ENCODE measurements at regions not wholly inside any gene's neighbourhood (a gene's known extent, or its start where the extent isn't known, plus 50 kb on each side); places are given as distances from the start of the nearest gene placed in this dataset.

DNA sequence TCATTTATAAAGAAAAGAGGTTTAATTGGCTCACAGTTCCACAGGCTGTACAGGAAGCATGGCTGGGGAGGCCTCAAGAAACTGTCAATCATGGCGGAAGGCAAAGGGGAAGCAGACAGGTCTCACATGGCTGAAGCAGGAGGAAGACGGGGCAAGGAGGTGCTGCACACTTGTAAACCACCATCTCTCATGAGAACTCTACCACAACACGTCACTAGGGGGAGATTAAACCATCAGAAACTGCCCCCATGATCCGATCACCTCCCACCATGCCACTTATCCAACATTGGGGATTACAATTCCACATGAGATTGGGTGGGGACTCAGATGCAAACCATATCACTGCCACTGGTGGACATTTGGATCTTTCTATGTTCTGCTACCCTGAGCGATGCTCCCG, 351.4 kb downstream of the NPHP4 start:
- H3F3A ChIP-seq (replicated peaks; ENCODE audit: low read depth), result no peaks in the 10 kb centered on the region
- ATAC-seq, result peak; percentile 84
- no peaks in the 10 kb centered on the region for H3K4me1 ChIP-seq (ENCODE audit: insufficient read depth)
- Mint-ChIP-seq H3K27me3 (ENCODE audit: insufficient read depth, low read depth, poor library complexity) (peaks cover 8% of the 10 kb centered on the region), H3K4me1 (peaks cover 8% of the 10 kb centered on the region), H3K36me3 (ENCODE audit: low read depth) (no peaks in the 10 kb centered on the region), H3K27ac (no peak overlapping the region), H3K9me3 (peaks cover 15% of the 10 kb centered on the region), H3K4me3 (no peak overlapping the region)
- no peaks in the 10 kb centered on the region for H3K27me3 ChIP-seq (ENCODE audit: insufficient read depth)
- no peak overlapping the region for H2AFZ ChIP-seq
- no peaks in the 10 kb centered on the region for H4K20me1 ChIP-seq (replicated peaks; ENCODE audit: insufficient read depth)
- H3K36me3 ChIP-seq (ENCODE audit: insufficient read depth), result no peaks in the 10 kb centered on the region
- no peak overlapping the region for H3K4me3 ChIP-seq
- no peak overlapping the region for H3K4me2 ChIP-seq
- no peak overlapping the region for H3K27ac ChIP-seq (ENCODE audit: low read depth)
- H3K9me2 ChIP-seq (ENCODE audit: insufficient read depth), result no peaks in the 10 kb centered on the region
- peak; percentile 7 for DNase-seq (ENCODE audit: low spot score)
- no peaks in the 10 kb centered on the region for H3K79me2 ChIP-seq (replicated peaks; ENCODE audit: insufficient read depth)
- TF ChIP-seq, protein P1, sequence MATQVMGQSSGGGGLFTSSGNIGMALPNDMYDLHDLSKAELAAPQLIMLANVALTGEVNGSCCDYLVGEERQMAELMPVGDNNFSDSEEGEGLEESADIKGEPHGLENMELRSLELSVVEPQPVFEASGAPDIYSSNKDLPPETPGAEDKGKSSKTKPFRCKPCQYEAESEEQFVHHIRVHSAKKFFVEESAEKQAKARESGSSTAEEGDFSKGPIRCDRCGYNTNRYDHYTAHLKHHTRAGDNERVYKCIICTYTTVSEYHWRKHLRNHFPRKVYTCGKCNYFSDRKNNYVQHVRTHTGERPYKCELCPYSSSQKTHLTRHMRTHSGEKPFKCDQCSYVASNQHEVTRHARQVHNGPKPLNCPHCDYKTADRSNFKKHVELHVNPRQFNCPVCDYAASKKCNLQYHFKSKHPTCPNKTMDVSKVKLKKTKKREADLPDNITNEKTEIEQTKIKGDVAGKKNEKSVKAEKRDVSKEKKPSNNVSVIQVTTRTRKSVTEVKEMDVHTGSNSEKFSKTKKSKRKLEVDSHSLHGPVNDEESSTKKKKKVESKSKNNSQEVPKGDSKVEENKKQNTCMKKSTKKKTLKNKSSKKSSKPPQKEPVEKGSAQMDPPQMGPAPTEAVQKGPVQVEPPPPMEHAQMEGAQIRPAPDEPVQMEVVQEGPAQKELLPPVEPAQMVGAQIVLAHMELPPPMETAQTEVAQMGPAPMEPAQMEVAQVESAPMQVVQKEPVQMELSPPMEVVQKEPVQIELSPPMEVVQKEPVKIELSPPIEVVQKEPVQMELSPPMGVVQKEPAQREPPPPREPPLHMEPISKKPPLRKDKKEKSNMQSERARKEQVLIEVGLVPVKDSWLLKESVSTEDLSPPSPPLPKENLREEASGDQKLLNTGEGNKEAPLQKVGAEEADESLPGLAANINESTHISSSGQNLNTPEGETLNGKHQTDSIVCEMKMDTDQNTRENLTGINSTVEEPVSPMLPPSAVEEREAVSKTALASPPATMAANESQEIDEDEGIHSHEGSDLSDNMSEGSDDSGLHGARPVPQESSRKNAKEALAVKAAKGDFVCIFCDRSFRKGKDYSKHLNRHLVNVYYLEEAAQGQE (IDR thresholded peaks at IDR 0.05; ENCODE audit: unreplicated experiment), result no peak
- TF ChIP-seq, protein P2, sequence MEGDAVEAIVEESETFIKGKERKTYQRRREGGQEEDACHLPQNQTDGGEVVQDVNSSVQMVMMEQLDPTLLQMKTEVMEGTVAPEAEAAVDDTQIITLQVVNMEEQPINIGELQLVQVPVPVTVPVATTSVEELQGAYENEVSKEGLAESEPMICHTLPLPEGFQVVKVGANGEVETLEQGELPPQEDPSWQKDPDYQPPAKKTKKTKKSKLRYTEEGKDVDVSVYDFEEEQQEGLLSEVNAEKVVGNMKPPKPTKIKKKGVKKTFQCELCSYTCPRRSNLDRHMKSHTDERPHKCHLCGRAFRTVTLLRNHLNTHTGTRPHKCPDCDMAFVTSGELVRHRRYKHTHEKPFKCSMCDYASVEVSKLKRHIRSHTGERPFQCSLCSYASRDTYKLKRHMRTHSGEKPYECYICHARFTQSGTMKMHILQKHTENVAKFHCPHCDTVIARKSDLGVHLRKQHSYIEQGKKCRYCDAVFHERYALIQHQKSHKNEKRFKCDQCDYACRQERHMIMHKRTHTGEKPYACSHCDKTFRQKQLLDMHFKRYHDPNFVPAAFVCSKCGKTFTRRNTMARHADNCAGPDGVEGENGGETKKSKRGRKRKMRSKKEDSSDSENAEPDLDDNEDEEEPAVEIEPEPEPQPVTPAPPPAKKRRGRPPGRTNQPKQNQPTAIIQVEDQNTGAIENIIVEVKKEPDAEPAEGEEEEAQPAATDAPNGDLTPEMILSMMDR (conservative IDR thresholded peaks at IDR 0.05; ENCODE audit: low read depth in 2 of 2), result no peak; a peak in 1 of 4 replicates

DNA sequence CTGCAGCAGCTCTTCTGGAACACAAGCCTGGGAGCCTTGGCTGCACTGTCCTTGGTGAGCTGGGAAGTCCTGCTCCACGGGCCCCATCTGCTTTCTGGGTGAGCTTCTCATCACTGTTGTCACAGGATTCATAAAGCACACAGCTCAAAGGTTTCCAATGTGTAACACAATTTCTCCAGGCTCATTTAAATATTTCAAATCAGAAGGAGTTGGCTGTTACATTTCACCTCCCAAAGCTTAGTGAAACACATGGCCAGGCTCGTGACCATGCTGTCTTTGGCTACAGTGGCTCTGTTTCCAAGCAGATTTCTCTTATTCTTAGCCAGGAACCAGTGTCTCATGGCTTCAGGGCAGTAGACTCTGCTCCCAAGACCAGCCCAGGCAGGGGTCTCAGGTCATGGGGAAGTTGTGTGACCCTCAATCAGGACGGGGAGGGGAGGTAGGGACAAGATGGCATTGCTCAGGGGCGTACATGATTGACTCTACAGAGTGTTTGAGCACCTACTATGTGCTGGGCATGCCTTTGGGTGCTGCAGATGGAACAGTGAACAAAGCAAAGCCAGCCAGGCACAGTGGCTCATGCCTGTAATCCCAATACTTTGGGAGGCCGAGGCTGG, 353.0 kb downstream of the NPHP4 start:
- DNase-seq (ENCODE audit: low spot score) (no peak), ATAC-seq (no peak)
- no peaks in the 10 kb centered on the region for H3K9me2 ChIP-seq (ENCODE audit: insufficient read depth)
- no peaks in the 10 kb centered on the region for H3K36me3 Mint-ChIP-seq (ENCODE audit: low read depth)
- no peak overlapping the region for H3K27ac ChIP-seq (ENCODE audit: low read depth)
- no peaks in the 10 kb centered on the region for H3K79me2 ChIP-seq (replicated peaks; ENCODE audit: insufficient read depth)
- no peak overlapping the region for H2AFZ ChIP-seq
- no peaks in the 10 kb centered on the region for H3K4me1 ChIP-seq (ENCODE audit: insufficient read depth)
- H3K4me2 ChIP-seq, result no peak overlapping the region
- peaks cover 8% of the 10 kb centered on the region for H3K27me3 Mint-ChIP-seq (ENCODE audit: insufficient read depth, low read depth, poor library complexity)
- H3K27me3 ChIP-seq (ENCODE audit: insufficient read depth), result no peaks in the 10 kb centered on the region
- no peak overlapping the region for H3K4me3 ChIP-seq
- no peak overlapping the region for H3K4me3 Mint-ChIP-seq
- no peaks in the 10 kb centered on the region for H3K36me3 ChIP-seq (ENCODE audit: insufficient read depth)
- peaks cover 11% of the 10 kb centered on the region for H3K4me1 Mint-ChIP-seq
- no peaks in the 10 kb centered on the region for H4K20me1 ChIP-seq (replicated peaks; ENCODE audit: insufficient read depth)
- peaks cover 9% of the 10 kb centered on the region for H3K9me3 Mint-ChIP-seq
- H3K27ac Mint-ChIP-seq, result no peak overlapping the region
- 0 out of 2 replicates have a peak, but pooled peaks cover 1% of the 10 kb centered on the region for H3F3A ChIP-seq (replicated peaks; ENCODE audit: low read depth)
- TF ChIP-seq, protein P1 (IDR thresholded peaks at IDR 0.05; ENCODE audit: unreplicated experiment), result no peak
- TF ChIP-seq ZNF331 (CRISPR knock-in tag; IDR thresholded peaks at IDR 0.05; ENCODE audit: low read depth), result no peak
- TF ChIP-seq JUNB (IDR thresholded peaks at IDR 0.05; ENCODE audit: unreplicated experiment), result no peak
- TF ChIP-seq, protein P3, sequence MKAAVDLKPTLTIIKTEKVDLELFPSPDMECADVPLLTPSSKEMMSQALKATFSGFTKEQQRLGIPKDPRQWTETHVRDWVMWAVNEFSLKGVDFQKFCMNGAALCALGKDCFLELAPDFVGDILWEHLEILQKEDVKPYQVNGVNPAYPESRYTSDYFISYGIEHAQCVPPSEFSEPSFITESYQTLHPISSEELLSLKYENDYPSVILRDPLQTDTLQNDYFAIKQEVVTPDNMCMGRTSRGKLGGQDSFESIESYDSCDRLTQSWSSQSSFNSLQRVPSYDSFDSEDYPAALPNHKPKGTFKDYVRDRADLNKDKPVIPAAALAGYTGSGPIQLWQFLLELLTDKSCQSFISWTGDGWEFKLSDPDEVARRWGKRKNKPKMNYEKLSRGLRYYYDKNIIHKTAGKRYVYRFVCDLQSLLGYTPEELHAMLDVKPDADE (IDR thresholded peaks at IDR 0.05), result no peak
- TF ChIP-seq, protein P2 (conservative IDR thresholded peaks at IDR 0.05; ENCODE audit: low read depth in 2 of 2), result no peak
- TF ChIP-seq EZH2 (IDR thresholded peaks at IDR 0.05; ENCODE audit: low read depth, unreplicated experiment), result no peak
- TF ChIP-seq NANOG (IDR thresholded peaks at IDR 0.05; ENCODE audit: borderline replicate concordance), result no peak
- no peak for TF ChIP-seq POLR2AphosphoS5 (IDR thresholded peaks at IDR 0.05; ENCODE audit: low read depth)
